WERI-Rb-1 (cell line): ENCODE measurements at regions not wholly inside any gene's neighbourhood (a gene's known extent, or its start where the extent isn't known, plus 50 kb on each side); places are given as distances from the start of the nearest gene placed in this dataset.

ENCODE experiments used
- DNase-seq: peaks from one replicate; pipeline ENCODE4 v3.0.0-alpha.2; 2020
- H3K27ac ChIP-seq: fragments of 250-450 bp; sonication (Bioruptor Pico); 2 replicates; pipeline ENCODE4 v1.5.1; 2020; ENCODE audit warnings: mild to moderate bottlenecking, moderate library complexity
- H3K27me3 ChIP-seq: fragments of 250-450 bp; sonication (Bioruptor Pico); 2 replicates; pipeline ENCODE4 v1.5.1; 2021; ENCODE audit warnings: mild to moderate bottlenecking, low read depth, moderate library complexity; ENCODE audit not compliant: insufficient read depth, severe bottlenecking
- H3K36me3 ChIP-seq: fragments of 250-450 bp; sonication (Bioruptor Pico); 2 replicates; pipeline ENCODE4 v1.5.1; 2020; ENCODE audit warnings: mild to moderate bottlenecking, moderate library complexity
- H3K4me3 ChIP-seq: 2 replicates; pipeline ENCODE4 v1.5.1; 2011; ENCODE audit warnings: low read depth, mild to moderate bottlenecking, control low read depth, low read length
- H3K9me3 ChIP-seq: fragments of 250-450 bp; sonication (Bioruptor Pico); 2 replicates; pipeline ENCODE4 v1.5.1; 2021; ENCODE audit warnings: mild to moderate bottlenecking, moderate library complexity; ENCODE audit not compliant: severe bottlenecking
- TF ChIP-seq, protein P1 (sequence below): IDR thresholded peaks from 2 replicates; pipeline ENCODE4 v1.5.1; 2011; ENCODE audit warnings: low read depth, mild to moderate bottlenecking, control low read depth, inconsistent platforms, low read length

GRCh38 chr21:18460979-18461378 lies 57.4 kb upstream of the TMPRSS15 start:
- DNase-seq, result no peak
- Histone ChIP-seq H3K9me3 (no peaks in the 10 kb centered on the region), H3K27me3 (no peaks in the 10 kb centered on the region), H3K4me3 (no peak overlapping the region), H3K27ac (no peak overlapping the region), H3K36me3 (no peaks in the 10 kb centered on the region)
- TF ChIP-seq, protein P1, sequence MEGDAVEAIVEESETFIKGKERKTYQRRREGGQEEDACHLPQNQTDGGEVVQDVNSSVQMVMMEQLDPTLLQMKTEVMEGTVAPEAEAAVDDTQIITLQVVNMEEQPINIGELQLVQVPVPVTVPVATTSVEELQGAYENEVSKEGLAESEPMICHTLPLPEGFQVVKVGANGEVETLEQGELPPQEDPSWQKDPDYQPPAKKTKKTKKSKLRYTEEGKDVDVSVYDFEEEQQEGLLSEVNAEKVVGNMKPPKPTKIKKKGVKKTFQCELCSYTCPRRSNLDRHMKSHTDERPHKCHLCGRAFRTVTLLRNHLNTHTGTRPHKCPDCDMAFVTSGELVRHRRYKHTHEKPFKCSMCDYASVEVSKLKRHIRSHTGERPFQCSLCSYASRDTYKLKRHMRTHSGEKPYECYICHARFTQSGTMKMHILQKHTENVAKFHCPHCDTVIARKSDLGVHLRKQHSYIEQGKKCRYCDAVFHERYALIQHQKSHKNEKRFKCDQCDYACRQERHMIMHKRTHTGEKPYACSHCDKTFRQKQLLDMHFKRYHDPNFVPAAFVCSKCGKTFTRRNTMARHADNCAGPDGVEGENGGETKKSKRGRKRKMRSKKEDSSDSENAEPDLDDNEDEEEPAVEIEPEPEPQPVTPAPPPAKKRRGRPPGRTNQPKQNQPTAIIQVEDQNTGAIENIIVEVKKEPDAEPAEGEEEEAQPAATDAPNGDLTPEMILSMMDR, result no peak

GRCh38 chr21:18461743-18462142 lies 58.2 kb upstream of the TMPRSS15 start:
- Histone ChIP-seq H3K9me3 (no peaks in the 10 kb centered on the region), H3K27ac (no peak overlapping the region), H3K4me3 (no peak overlapping the region), H3K27me3 (no peaks in the 10 kb centered on the region), H3K36me3 (no peaks in the 10 kb centered on the region)
- TF ChIP-seq, protein P1, result no peak
- DNase-seq, result no peak

DNA sequence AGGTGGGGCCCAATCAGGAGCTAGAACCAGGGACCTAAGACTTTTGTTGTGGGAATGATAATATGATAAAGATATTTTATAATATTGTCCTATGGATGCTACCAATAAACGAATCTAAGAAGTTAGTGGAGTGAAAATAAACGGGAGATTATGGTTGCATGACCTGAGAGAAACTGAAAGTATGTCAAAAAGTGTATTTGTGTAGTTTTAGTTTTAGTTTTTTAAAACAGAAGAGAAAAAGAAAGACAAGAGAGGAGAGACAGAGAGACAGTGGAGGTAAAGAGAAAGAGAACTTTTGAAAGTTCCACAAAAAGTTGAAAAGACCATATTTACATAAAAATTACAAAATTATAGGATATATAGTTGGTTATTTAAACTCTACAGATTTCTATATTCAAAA lies 64.1 kb upstream of the TMPRSS15 start:
- Histone ChIP-seq H3K9me3 (no peaks in the 10 kb centered on the region), H3K27me3 (no peaks in the 10 kb centered on the region), H3K4me3 (no peak overlapping the region), H3K27ac (no peak overlapping the region), H3K36me3 (no peaks in the 10 kb centered on the region)
- DNase-seq, result no peak
- TF ChIP-seq, protein P1, result no peak

DNA sequence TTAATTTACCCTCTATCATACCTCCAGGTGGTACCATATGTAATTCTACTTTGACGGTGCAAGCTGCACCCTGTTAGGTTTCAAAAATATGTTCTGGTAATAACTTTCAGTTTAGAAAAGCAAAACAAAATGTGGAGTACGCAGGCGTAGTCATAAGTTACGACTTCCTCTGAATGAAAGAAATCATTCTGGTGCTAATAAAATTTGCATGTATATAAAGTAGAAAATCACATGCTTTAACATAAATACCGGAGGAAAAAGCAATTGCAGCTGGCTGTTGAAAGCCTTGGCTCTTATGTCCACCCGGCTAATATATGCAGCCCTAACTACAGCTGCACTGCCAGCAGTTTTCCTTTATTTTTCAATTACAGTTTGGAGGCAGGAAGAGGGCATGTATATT lies 65.2 kb upstream of the TMPRSS15 start:
- no peak for DNase-seq

GRCh38 chr21:18476639-18477038 lies 73.1 kb upstream of the TMPRSS15 start:
- TF ChIP-seq, protein P1, result no peak
- Histone ChIP-seq H3K9me3 (no peaks in the 10 kb centered on the region), H3K4me3 (no peak overlapping the region), H3K27me3 (no peaks in the 10 kb centered on the region), H3K36me3 (no peaks in the 10 kb centered on the region), H3K27ac (no peak overlapping the region)
- DNase-seq, result no peak

More for the DNA sequence above, 65.2 kb upstream of the TMPRSS15 start:
- Histone ChIP-seq H3K36me3 (no peaks in the 10 kb centered on the region), H3K27ac (no peak overlapping the region), H3K4me3 (no peak overlapping the region), H3K27me3 (no peaks in the 10 kb centered on the region), H3K9me3 (no peaks in the 10 kb centered on the region)
- TF ChIP-seq, protein P1, result no peak

DNA sequence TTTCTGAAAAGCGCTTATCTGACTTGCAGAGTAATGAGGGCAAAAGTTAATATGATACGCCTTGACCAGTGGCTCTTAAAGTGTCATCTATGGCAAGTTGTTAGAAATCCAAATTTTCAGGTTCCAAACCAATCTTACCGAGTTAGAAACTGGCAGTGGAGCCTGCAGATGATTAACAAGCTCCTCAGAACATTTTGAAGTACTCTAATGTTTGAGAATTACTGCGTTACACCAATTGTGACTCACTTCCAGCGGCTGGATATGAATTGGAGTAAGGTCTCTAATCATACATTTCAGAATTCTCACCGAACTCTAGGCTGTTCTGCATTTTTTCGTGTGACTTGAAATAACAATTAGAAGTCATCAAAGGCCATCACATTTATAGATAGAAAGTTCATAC lies 73.5 kb upstream of the TMPRSS15 start:
- DNase-seq, result no peak
- TF ChIP-seq, protein P1, result no peak

More for the DNA sequence above, 73.5 kb upstream of the TMPRSS15 start:
- H3K36me3 ChIP-seq, result no peaks in the 10 kb centered on the region
- no peak overlapping the region for H3K4me3 ChIP-seq
- no peak overlapping the region for H3K27ac ChIP-seq
- H3K27me3 ChIP-seq, result no peaks in the 10 kb centered on the region
- no peaks in the 10 kb centered on the region for H3K9me3 ChIP-seq
